ENCODE measurements at regions not wholly inside any gene's neighbourhood (a gene's known extent, or its start where the extent isn't known, plus 50 kb on each side); places are given as distances from the start of the nearest gene placed in this dataset.

GRCh38 chr5:155068616-155069100, 55.1 kb downstream of the KIF4B start:
- H3K27ac ChIP-seq = no peak overlapping the region
- TF ChIP-seq CTCF (conservative IDR thresholded peaks at IDR 0.05) = no peak

DNA sequence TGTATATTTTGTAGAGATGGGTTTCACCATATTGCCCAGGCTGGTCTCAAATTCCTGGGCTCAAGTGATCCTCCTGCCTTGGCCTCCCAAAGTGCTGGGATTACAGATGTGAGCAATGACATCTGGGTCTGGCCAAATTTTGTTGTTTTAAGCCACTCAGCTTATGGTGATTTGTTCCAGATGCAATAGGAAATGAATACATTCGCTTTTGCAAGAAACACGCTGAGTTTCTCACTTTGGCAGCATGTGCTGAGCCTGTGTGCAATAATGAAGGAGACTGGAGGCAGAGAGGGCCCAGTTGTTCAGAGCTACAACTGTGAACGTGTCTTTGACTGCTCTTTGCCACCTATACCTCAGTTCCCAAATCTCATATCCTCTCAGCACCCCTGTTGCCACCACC, 56.4 kb downstream of the KIF4B start:
- H3K27ac ChIP-seq = no peak overlapping the region
- no peak for TF ChIP-seq CTCF (conservative IDR thresholded peaks at IDR 0.05)

GRCh38 chr5:155070781-155071180, 57.2 kb downstream of the KIF4B start:
- no peak for TF ChIP-seq CTCF (conservative IDR thresholded peaks at IDR 0.05)
- no peak overlapping the region for H3K27ac ChIP-seq

DNA sequence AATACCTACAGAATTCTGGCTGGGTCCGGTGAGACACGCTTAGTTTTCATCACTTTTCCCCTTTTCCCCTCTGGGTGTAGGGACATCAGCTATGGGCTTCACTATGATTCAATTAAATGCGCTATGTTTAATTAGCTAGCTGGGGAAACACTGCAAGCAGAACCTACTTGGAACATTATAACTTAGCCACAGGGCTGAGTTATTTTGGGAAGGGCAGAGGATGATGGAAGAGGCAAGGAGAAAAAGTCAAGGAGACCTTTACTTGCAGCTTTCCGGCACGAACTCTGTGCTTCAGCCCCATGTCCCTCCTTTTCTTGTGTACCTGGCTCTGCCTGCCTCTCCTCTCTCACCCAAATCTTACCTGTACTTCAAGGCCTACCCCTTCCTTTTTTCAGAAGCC, 62.8 kb downstream of the KIF4B start:
- no peak for TF ChIP-seq CTCF (conservative IDR thresholded peaks at IDR 0.05)
- H3K27ac ChIP-seq = no peak overlapping the region

- TF ChIP-seq CTCF (conservative IDR thresholded peaks at IDR 0.05) = no peak
- H3K27ac ChIP-seq = no peak overlapping the region
Observed at GRCh38 chr5:155079698-155080097, 66.1 kb downstream of the KIF4B start.

- no peak for TF ChIP-seq CTCF (conservative IDR thresholded peaks at IDR 0.05)
- no peak overlapping the region for H3K27ac ChIP-seq
Observed at GRCh38 chr5:155080721-155081120, 67.2 kb downstream of the KIF4B start.

DNA sequence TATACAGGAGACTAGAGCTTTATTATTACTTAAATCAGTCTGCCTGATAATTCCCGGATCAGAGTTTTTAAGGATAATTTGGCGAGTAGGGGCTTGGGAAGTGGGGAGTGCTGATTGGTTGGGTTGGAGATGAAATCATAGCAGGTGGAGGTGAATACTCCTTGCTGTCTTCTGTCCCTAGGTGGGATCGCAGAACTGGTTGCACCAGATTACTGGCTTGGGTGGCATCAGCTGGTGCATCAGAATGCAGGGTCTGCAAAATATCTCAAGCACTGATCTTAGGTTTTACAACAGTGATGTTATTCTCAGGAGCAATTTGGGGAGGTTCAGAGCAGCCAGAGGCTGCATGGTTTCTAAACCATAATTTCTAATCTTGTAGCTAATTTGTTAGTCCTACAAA, 68.1 kb downstream of the KIF4B start:
- no peak overlapping the region for H3K27ac ChIP-seq

More for the DNA sequence above, 68.1 kb downstream of the KIF4B start:
- TF ChIP-seq CTCF (conservative IDR thresholded peaks at IDR 0.05) = no peak
